ENCODE measurements at regions not wholly inside any gene's neighbourhood (a gene's known extent, or its start where the extent isn't known, plus 50 kb on each side); places are given as distances from the start of the nearest gene placed in this dataset.

GRCh38 chr2:129775952-129776653 is 203.4 kb upstream of the RAB6C start:
- no peak for DNase-seq

GRCh38 chr2:129777146-129777545 is 202.3 kb upstream of the RAB6C start:
- no peak for DNase-seq

GRCh38 chr2:129777762-129778583 is 201.5 kb upstream of the RAB6C start:
- peak; percentile 29 for DNase-seq

GRCh38 chr2:129778584-129778877 is 200.9 kb upstream of the RAB6C start:
- no peak for DNase-seq

- no peak for DNase-seq
Observed at GRCh38 chr2:129779783-129780182, 199.7 kb upstream of the RAB6C start.

GRCh38 chr2:129780316-129781270 is 198.9 kb upstream of the RAB6C start:
- no peak for DNase-seq

GRCh38 chr2:129781749-129782632 is 197.5 kb upstream of the RAB6C start:
- DNase-seq: no peak

- DNase-seq: no peak
Observed at GRCh38 chr2:129782633-129782990, 196.9 kb upstream of the RAB6C start.

- no peak for DNase-seq
Observed at GRCh38 chr2:129784486-129784885, 195.0 kb upstream of the RAB6C start.

GRCh38 chr2:129791712-129792111 is 187.8 kb upstream of the RAB6C start:
- DNase-seq: no peak

GRCh38 chr2:129793431-129793902 is 186.0 kb upstream of the RAB6C start:
- no peak for DNase-seq

GRCh38 chr2:129794116-129794515 is 185.3 kb upstream of the RAB6C start:
- DNase-seq: no peak

- DNase-seq: no peak
Observed at GRCh38 chr2:129794540-129794939, 184.9 kb upstream of the RAB6C start.

GRCh38 chr2:129796225-129796624 is 183.2 kb upstream of the RAB6C start:
- no peak for DNase-seq

GRCh38 chr2:129796801-129797488 is 182.5 kb upstream of the RAB6C start:
- no peak for DNase-seq

GRCh38 chr2:129797489-129798300 is 181.8 kb upstream of the RAB6C start:
- no peak for DNase-seq

- DNase-seq: no peak
Observed at GRCh38 chr2:129798301-129798581, 181.2 kb upstream of the RAB6C start.

- DNase-seq: no peak
Observed at GRCh38 chr2:129798626-129799025, 180.8 kb upstream of the RAB6C start.

- DNase-seq: no peak
Observed at GRCh38 chr2:129799036-129799958, 180.2 kb upstream of the RAB6C start.
